Upper lobe of left lung (tissue), 6 donors: ENCODE measurements at regions not wholly inside any gene's neighbourhood (a gene's known extent, or its start where the extent isn't known, plus 50 kb on each side); places are given as distances from the start of the nearest gene placed in this dataset.

Experiments
- ATAC-seq, 2 donors: fragments of 200-7000 bp; cut with Tn5 transposase; one replicate each; pipeline ENCODE4 v1.9.1; 2022; ENCODE audit warnings: mild to moderate bottlenecking in 2 of 2, moderate library complexity in 2 of 2; ENCODE audit not compliant: low FRiP score in 2 of 2
- DNase-seq, 2 donors: peaks; one replicate each; pipeline ENCODE4 v3.0.0-alpha.2; 2019 to 2020
- H3K27ac ChIP-seq, 4 donors: fragments of 200-600 bp; sonication (generic); one replicate each; pipeline ENCODE4 v1.5.1; 2016 to 2019
- H3K27me3 ChIP-seq, 4 donors: fragments of 200-600 bp; sonication (generic); one replicate each; pipeline ENCODE4 v1.5.1; 2017 to 2019
- H3K36me3 ChIP-seq, 4 donors: fragments of 200-600 bp; sonication (generic); one replicate each; pipeline ENCODE4 v1.5.1; 2016 to 2019
- H3K4me1 ChIP-seq, 4 donors: fragments of 200-600 bp; sonication (generic); one replicate each; pipeline ENCODE4 v1.5.1; 2018 to 2019
- H3K4me3 ChIP-seq, 4 donors: fragments of 200-600 bp; sonication (generic); one replicate each; pipeline ENCODE4 v1.5.1; 2017 to 2019; ENCODE audit warnings: mild to moderate bottlenecking in 2 of 4, moderate library complexity in 1 of 4
- H3K9me3 ChIP-seq, 4 donors: fragments of 200-600 bp; sonication (generic); one replicate each; pipeline ENCODE4 v1.5.1; 2018 to 2019
- EP300 ChIP-seq, 4 donors: sonication (generic); formaldehyde crosslinking; IDR thresholded peaks; one replicate each; pipeline ENCODE4 v1.5.1; 2017; ENCODE audit warnings: antibody characterized with exemption in 4 of 4, control low read depth in 2 of 4
- POLR2A ChIP-seq, 4 donors: fragments of 450-650 bp; IDR thresholded peaks; one replicate each; pipeline ENCODE4 v1.5.1; 2016 to 2017; ENCODE audit warnings: antibody characterized with exemption in 4 of 4, mild to moderate bottlenecking in 2 of 4
- POLR2AphosphoS5 ChIP-seq, 2 donors: sonication (generic); formaldehyde crosslinking; IDR thresholded peaks; one replicate each; pipeline ENCODE4 v1.5.1; 2017; ENCODE audit warnings: antibody characterized with exemption in 2 of 2
- WGBS, 2 donors: methylation state at CpG; one replicate each; pipeline ENCODE4 v1.1.5; 2017 to 2018; 5-methylcytosine and 5-hydroxymethylcytosine counted together
- TF ChIP-seq, protein P1 (sequence below), 6 experiments: fragments of 450-650 bp in 4 of 6; fragments of 200-600 bp in 2 of 6; sonication (generic) in 2 of 6; IDR thresholded peaks; one replicate each; pipeline ENCODE4 v1.5.1; 2016 to 2019; ENCODE audit warnings: antibody characterized with exemption in 6 of 6
- donor health status: DM: no; HTN: no; CAD: no; lungs with moderate emphysema.
- donor health status: DM: no; HTN: yes; CAD: no; lungs with severe emphysema.

DNA sequence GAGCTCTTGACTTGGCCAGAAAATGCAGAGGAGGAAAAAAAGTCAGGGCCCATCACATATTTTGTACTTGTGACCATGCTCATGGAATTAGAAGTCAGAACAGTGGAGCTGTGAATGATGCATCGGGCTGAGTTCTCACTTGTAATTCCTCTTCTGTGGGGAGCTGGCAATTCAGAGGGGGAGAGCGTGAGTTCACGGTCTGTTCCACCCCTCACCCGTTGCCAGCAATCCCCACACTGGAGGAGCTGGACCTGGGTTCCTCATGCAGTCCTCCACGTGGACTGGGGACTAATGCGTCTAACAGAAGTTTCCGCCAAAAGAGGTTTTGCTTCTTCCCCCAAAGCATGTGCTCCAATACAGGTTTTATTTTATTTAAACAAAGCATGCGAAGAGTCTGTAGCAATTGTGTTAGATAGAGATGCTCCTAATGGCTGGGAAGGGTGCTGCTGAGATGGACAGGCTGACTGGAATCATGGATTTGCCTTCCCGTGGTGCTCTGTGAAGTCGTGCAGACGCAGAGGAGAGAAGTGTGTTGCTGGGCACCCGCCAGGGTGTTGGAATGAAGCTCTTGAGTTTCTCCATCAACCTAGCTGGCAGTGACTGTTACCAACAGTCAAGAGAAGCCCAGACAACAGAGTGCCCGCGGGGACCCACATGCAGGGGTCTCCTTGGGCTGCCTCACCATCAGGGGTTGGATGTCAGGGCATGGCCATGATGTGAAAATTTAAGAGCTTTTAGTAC, 77.4 kb upstream of the PCSK6 start:
- H3K9me3 ChIP-seq, result no peaks in the 10 kb centered on the region
- H3K4me3 ChIP-seq, result no peak overlapping the region
- H3K36me3 ChIP-seq, result no peaks in the 10 kb centered on the region
- ATAC-seq (no peak), DNase-seq (no peak)
- H3K27me3 ChIP-seq, result no peaks in the 10 kb centered on the region
- no peak overlapping the region for H3K27ac ChIP-seq
- no peaks in the 10 kb centered on the region for H3K4me1 ChIP-seq
- TF ChIP-seq, protein P1, sequence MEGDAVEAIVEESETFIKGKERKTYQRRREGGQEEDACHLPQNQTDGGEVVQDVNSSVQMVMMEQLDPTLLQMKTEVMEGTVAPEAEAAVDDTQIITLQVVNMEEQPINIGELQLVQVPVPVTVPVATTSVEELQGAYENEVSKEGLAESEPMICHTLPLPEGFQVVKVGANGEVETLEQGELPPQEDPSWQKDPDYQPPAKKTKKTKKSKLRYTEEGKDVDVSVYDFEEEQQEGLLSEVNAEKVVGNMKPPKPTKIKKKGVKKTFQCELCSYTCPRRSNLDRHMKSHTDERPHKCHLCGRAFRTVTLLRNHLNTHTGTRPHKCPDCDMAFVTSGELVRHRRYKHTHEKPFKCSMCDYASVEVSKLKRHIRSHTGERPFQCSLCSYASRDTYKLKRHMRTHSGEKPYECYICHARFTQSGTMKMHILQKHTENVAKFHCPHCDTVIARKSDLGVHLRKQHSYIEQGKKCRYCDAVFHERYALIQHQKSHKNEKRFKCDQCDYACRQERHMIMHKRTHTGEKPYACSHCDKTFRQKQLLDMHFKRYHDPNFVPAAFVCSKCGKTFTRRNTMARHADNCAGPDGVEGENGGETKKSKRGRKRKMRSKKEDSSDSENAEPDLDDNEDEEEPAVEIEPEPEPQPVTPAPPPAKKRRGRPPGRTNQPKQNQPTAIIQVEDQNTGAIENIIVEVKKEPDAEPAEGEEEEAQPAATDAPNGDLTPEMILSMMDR (IDR thresholded peaks at IDR 0.05), result no peak
- TF ChIP-seq EP300 (IDR thresholded peaks at IDR 0.05), result no peak
- TF ChIP-seq POLR2AphosphoS5 (IDR thresholded peaks at IDR 0.05), result no peak
- TF ChIP-seq POLR2A (IDR thresholded peaks at IDR 0.05), result no peak
- 84 to 92% methylated on average over 11 to 14 of the region's 14 CpGs for WGBS, 2 donors

DNA sequence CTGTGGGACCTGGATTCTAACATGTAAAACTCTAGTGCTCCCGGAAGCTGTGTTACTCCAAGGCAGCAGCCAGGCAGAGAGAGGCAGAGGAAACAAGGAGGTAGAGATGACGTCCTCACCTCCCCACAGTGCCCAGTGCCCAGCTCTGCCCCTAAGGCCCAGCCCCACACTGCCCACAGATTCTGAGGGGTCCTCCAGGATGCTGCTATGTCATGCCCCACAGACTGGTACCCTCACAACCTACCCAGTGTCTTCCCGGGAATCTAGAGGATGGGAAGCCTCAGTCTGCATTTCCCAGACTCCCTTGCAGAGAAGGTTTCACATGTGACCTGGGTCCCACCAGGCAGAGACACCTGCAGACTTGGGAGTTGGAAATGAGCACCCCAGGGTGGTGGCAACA, 75.9 kb upstream of the PCSK6 start:
- DNase-seq (no peak), ATAC-seq (no peak)
- H3K27me3 ChIP-seq, result no peaks in the 10 kb centered on the region
- H3K36me3 ChIP-seq, result no peaks in the 10 kb centered on the region
- no peak overlapping the region for H3K4me3 ChIP-seq
- H3K9me3 ChIP-seq, result no peaks in the 10 kb centered on the region
- TF ChIP-seq EP300 (IDR thresholded peaks at IDR 0.05) (no peak), POLR2A (IDR thresholded peaks at IDR 0.05) (no peak), POLR2AphosphoS5 (IDR thresholded peaks at IDR 0.05) (no peak)
- TF ChIP-seq, protein P1 (IDR thresholded peaks at IDR 0.05), result no peak
- no peaks in the 10 kb centered on the region for H3K4me1 ChIP-seq
- WGBS, 2 donors, result 85 to 93% methylated on average over 3 of the region's 3 CpGs
- no peak overlapping the region for H3K27ac ChIP-seq

DNA sequence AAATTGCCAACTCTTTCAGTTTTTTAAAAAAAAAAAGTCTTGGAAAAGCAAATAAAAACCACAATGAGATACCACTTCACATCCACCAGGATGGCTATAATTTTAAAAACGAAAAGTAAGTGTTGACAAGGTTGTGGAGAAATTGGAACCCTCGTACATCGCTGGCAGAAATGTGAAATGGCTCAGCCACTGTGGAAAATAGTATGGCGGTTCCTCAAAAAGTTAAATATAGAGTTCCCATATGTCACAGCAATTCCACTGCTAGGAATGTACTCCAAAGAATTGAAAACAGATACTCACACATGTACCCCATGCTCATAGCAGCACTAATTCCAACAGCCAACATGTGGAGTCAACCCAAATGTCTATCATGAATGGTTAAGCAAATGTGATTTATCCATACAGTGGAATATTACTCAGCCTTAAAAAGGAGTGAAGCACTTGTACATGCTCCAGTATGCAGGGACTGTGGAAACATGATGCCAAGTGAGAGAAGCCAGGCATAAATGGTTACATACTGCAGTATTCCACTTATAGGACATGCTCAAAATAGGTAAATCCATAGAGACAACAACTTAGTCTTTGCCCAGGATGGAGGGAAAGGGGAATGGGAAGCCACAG, 73.8 kb upstream of the PCSK6 start:
- TF ChIP-seq EP300 (IDR thresholded peaks at IDR 0.05) (no peak), POLR2A (IDR thresholded peaks at IDR 0.05) (no peak), POLR2AphosphoS5 (IDR thresholded peaks at IDR 0.05) (no peak)
- TF ChIP-seq, protein P1 (IDR thresholded peaks at IDR 0.05), result no peak
- no peaks in the 10 kb centered on the region for H3K9me3 ChIP-seq
- no peak overlapping the region for H3K4me3 ChIP-seq
- no peak for DNase-seq
- H3K4me1 ChIP-seq, result peaks cover 0 to 4% (median 2%) of the 10 kb centered on the region in 4 donors
- no peaks in the 10 kb centered on the region for H3K27me3 ChIP-seq
- ATAC-seq, result no peak
- H3K36me3 ChIP-seq, result no peaks in the 10 kb centered on the region
- no peak overlapping the region for H3K27ac ChIP-seq
- WGBS, 2 donors, result 83 to 86% methylated on average over 4 of the region's 4 CpGs

DNA sequence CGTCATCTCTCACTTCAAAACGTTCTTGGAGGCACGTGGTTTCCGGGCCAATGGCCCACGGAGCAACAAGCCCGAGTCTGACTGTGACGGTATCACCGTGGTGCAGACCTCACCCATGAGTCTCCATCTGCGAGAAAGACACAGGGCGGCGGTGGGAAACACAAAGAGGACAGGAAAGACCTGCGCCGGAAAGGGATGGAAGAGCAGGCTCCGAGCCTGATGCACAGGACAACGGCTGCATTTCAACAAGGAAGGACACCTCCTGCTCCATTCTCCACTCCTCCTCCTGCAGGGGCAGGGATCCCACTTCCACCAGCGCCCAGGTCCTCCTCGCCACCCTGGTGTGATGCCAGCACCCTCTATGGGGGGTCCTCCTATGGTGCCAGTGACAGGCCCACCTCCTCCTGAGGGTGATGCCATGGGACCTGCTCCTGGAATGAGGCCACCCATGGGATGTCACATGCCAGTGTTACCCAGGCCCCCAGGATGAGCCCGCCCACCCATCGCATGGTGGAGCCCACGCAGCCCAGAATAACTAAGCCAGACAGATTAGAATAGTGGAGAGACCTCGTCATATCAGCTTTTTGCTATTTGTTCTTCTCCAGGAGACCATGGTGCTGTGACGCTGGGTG, 73.0 kb upstream of the PCSK6 start:
- no peak for DNase-seq
- H3K9me3 ChIP-seq, result no peaks in the 10 kb centered on the region
- no peak for ATAC-seq
- H3K36me3 ChIP-seq, result no peaks in the 10 kb centered on the region
- no peak overlapping the region for H3K4me3 ChIP-seq
- no peaks in the 10 kb centered on the region for H3K27me3 ChIP-seq
- H3K4me1 ChIP-seq, result peaks cover 0 to 8% (median 2%) of the 10 kb centered on the region in 4 donors
- H3K27ac ChIP-seq, result no peak overlapping the region
- TF ChIP-seq, protein P1 (IDR thresholded peaks at IDR 0.05), result no peak
- no peak for TF ChIP-seq EP300 (IDR thresholded peaks at IDR 0.05)
- TF ChIP-seq POLR2A (IDR thresholded peaks at IDR 0.05), result no peak
- no peak for TF ChIP-seq POLR2AphosphoS5 (IDR thresholded peaks at IDR 0.05)
- 89 to 91% methylated on average over 20 to 22 of the region's 22 CpGs for WGBS, 2 donors
